Stromal cell of bone marrow (primary cell): ENCODE measurements at regions not wholly inside any gene's neighbourhood (a gene's known extent, or its start where the extent isn't known, plus 50 kb on each side); places are given as distances from the start of the nearest gene placed in this dataset.

Experiments
- DNase-seq: peaks from one replicate; pipeline ENCODE4 v3.0.0-alpha.2; 2012; ENCODE audit warnings: low read depth

- no peak for DNase-seq
Measured at GRCh38 chr22:48047722-48048500, 1285.5 kb downstream of the TBC1D22A start.

GRCh38 chr22:48045369-48045768 is 1282.9 kb downstream of the TBC1D22A start:
- no peak for DNase-seq

- DNase-seq, result no peak
Measured at GRCh38 chr22:48044487-48045060, 1282.1 kb downstream of the TBC1D22A start.

- no peak for DNase-seq
Measured at GRCh38 chr22:48043581-48043980, 1281.1 kb downstream of the TBC1D22A start.

- no peak for DNase-seq
Measured at GRCh38 chr22:48042621-48043395, 1280.4 kb downstream of the TBC1D22A start.

GRCh38 chr22:48039326-48039725 is 1276.9 kb downstream of the TBC1D22A start:
- DNase-seq, result no peak

- DNase-seq, result no peak
Measured at GRCh38 chr22:48037618-48038017, 1275.2 kb downstream of the TBC1D22A start.

GRCh38 chr22:48035897-48036296 is 1273.4 kb downstream of the TBC1D22A start:
- no peak for DNase-seq

- DNase-seq, result no peak
Measured at GRCh38 chr22:48031589-48031988, 1269.1 kb downstream of the TBC1D22A start.

GRCh38 chr22:48025096-48025495 is 1262.6 kb downstream of the TBC1D22A start:
- DNase-seq, result no peak

GRCh38 chr22:48021991-48022401 is 1259.5 kb downstream of the TBC1D22A start:
- no peak for DNase-seq

GRCh38 chr22:48018346-48018745 is 1255.9 kb downstream of the TBC1D22A start:
- no peak for DNase-seq

- no peak for DNase-seq
Measured at GRCh38 chr22:48015701-48016100, 1253.3 kb downstream of the TBC1D22A start.

- no peak for DNase-seq
Measured at GRCh38 chr22:48004936-48005335, 1242.5 kb downstream of the TBC1D22A start.

GRCh38 chr22:48004038-48004437 is 1241.6 kb downstream of the TBC1D22A start:
- no peak for DNase-seq

- no peak for DNase-seq
Measured at GRCh38 chr22:48001101-48001500, 1238.7 kb downstream of the TBC1D22A start.

- no peak for DNase-seq
Measured at GRCh38 chr22:47997612-47998011, 1235.2 kb downstream of the TBC1D22A start.

- no peak for DNase-seq
Measured at GRCh38 chr22:47997052-47997590, 1234.7 kb downstream of the TBC1D22A start.

GRCh38 chr22:47996446-47996857 is 1234.0 kb downstream of the TBC1D22A start:
- no peak for DNase-seq

- DNase-seq, result no peak
Measured at GRCh38 chr22:47995718-47996117, 1233.3 kb downstream of the TBC1D22A start.

GRCh38 chr22:47995264-47995627 is 1232.8 kb downstream of the TBC1D22A start:
- DNase-seq, result no peak

- no peak for DNase-seq
Measured at GRCh38 chr22:47994601-47995263, 1232.3 kb downstream of the TBC1D22A start.
